Nephron (organoid): ENCODE measurements at regions not wholly inside any gene's neighbourhood (a gene's known extent, or its start where the extent isn't known, plus 50 kb on each side); places are given as distances from the start of the nearest gene placed in this dataset.

ENCODE experiments used
- H3K27ac Mint-ChIP-seq, 3 experiments: 2 replicates each; pipeline ENCODE4 v1.8.0; 2020; ENCODE audit warnings: mixed read lengths in 3 of 3, mild to moderate bottlenecking in 2 of 3, moderate library complexity in 1 of 3
- H3K27me3 Mint-ChIP-seq: 2 replicates; pipeline ENCODE4 v1.8.0; 2021; ENCODE audit warnings: low read depth, mild to moderate bottlenecking, moderate library complexity, mixed read lengths
- H3K36me3 Mint-ChIP-seq: 2 replicates; pipeline ENCODE4 v1.8.0; 2020; ENCODE audit warnings: low read depth, mixed read lengths
- H3K4me1 Mint-ChIP-seq: 2 replicates; pipeline ENCODE4 v1.8.0; 2020; ENCODE audit warnings: mixed read lengths
- H3K4me3 Mint-ChIP-seq, 3 experiments: 2 replicates each; pipeline ENCODE4 v1.8.0; 2020; ENCODE audit warnings: mild to moderate bottlenecking in 3 of 3, mixed read lengths in 3 of 3, moderate library complexity in 2 of 3
- H3K9me3 Mint-ChIP-seq: 2 replicates; pipeline ENCODE4 v1.8.0; 2020; ENCODE audit warnings: mixed read lengths
- TF ChIP-seq, protein P1 (sequence below), 3 experiments: fragments of 200-600 bp; sonication (generic); IDR thresholded peaks; one replicate each; pipeline ENCODE4 v1.5.0; 2021; ENCODE audit warnings: antibody characterized with exemption in 3 of 3; ENCODE audit not compliant: unreplicated experiment in 3 of 3

DNA sequence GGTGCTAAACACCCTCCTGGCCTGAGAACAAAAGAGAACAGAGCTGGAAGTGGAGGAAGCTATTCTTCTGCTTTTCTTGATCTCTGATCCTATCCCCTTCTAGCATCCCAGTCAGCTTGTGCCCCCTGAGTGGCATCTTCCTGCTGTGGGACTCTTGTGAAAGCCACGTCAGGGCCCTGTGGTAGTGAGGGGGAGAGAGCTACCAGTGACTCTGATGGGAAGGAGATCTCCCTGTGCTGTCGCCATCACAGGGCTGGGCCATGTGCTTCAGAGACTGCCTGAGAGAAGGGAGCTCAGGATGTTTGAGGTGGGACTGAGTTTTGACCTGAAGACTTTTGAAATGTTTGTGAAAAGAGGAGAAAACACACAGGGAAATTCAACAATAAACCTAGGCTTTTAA, 107.6 kb upstream of the FUT8 start:
- no peak overlapping the region for H3K27ac Mint-ChIP-seq
- peaks cover 7% of the 10 kb centered on the region for H3K4me1 Mint-ChIP-seq
- H3K27me3 Mint-ChIP-seq = peaks cover 14% of the 10 kb centered on the region
- TF ChIP-seq, protein P1, sequence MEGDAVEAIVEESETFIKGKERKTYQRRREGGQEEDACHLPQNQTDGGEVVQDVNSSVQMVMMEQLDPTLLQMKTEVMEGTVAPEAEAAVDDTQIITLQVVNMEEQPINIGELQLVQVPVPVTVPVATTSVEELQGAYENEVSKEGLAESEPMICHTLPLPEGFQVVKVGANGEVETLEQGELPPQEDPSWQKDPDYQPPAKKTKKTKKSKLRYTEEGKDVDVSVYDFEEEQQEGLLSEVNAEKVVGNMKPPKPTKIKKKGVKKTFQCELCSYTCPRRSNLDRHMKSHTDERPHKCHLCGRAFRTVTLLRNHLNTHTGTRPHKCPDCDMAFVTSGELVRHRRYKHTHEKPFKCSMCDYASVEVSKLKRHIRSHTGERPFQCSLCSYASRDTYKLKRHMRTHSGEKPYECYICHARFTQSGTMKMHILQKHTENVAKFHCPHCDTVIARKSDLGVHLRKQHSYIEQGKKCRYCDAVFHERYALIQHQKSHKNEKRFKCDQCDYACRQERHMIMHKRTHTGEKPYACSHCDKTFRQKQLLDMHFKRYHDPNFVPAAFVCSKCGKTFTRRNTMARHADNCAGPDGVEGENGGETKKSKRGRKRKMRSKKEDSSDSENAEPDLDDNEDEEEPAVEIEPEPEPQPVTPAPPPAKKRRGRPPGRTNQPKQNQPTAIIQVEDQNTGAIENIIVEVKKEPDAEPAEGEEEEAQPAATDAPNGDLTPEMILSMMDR (IDR thresholded peaks at IDR 0.05; ENCODE audit: unreplicated experiment in 3 of 3) = no peak
- no peak overlapping the region for H3K4me3 Mint-ChIP-seq
- no peaks in the 10 kb centered on the region for H3K9me3 Mint-ChIP-seq
- H3K36me3 Mint-ChIP-seq = no peaks in the 10 kb centered on the region

DNA sequence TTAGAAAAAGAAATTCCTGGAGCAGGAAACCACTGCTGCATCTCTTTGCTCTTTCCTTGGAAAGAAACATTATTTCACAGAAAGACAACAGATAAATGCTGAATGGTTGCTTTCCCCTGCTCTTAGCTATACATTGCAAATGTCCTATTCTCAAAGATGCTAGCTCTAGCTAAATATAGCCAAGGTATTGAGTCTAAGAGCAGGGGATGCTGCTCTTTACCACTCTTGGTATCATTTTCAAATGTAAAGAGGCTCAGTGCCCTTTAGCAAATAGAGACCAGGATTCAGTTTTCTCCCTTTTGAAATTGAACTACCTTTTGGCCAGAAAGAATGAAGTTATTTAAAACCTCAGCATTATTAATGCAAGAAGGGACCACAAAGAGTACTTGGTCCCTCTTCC, 104.0 kb upstream of the FUT8 start:
- Mint-ChIP-seq H3K9me3 (no peaks in the 10 kb centered on the region), H3K36me3 (no peaks in the 10 kb centered on the region), H3K27ac (no peak overlapping the region), H3K4me1 (no peaks in the 10 kb centered on the region), H3K27me3 (peaks cover 11% of the 10 kb centered on the region), H3K4me3 (no peak overlapping the region)
- TF ChIP-seq, protein P1 (IDR thresholded peaks at IDR 0.05; ENCODE audit: unreplicated experiment in 3 of 3) = no peak

DNA sequence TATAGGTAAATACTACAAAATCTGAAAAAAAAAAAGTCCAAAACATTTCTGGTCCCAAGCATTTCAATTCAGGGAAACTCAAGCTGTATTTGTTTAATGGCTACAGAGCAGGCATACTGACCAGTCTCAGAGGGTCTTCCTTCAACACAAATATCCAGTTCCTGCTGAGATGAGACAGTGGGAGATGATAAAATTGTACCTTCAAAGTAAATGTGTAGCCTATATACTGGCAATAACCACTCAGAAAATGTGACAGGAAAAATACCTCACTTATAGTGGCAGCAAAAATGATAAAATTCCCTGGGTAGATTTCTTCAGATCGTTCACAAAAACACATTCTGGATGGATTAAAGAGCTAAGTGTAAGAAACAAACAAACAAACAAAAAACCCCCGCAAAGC, 102.0 kb upstream of the FUT8 start:
- no peaks in the 10 kb centered on the region for H3K4me1 Mint-ChIP-seq

DNA sequence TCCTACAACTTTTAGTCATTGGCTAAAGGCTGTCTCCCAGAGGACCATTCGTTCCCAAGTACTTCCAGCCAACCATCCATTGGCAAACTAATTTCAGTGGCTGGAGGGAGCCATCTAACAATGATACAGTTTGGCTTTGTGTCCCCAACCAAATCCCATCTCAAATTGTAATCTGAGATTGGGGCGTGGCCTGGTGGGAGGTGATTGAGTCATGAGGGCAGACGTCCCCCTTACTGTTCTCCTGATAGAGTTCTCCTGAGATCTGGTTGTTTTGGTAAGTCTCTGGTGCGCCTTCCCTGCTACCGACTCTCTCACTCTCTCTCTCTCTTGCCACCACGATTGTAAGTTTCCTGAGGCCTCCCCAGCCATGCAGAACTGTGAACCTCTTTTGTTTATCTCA, 99.7 kb upstream of the FUT8 start:
- peaks cover 4% of the 10 kb centered on the region for H3K27me3 Mint-ChIP-seq
- no peaks in the 10 kb centered on the region for H3K9me3 Mint-ChIP-seq
- TF ChIP-seq, protein P1 (IDR thresholded peaks at IDR 0.05; ENCODE audit: unreplicated experiment in 3 of 3) = no peak
- no peak overlapping the region for H3K27ac Mint-ChIP-seq
- H3K4me3 Mint-ChIP-seq = no peak overlapping the region
- no peaks in the 10 kb centered on the region for H3K36me3 Mint-ChIP-seq
- no peaks in the 10 kb centered on the region for H3K4me1 Mint-ChIP-seq

More for the DNA sequence above, 102.0 kb upstream of the FUT8 start:
- H3K9me3 Mint-ChIP-seq = no peaks in the 10 kb centered on the region
- H3K36me3 Mint-ChIP-seq = no peaks in the 10 kb centered on the region
- TF ChIP-seq, protein P1 (IDR thresholded peaks at IDR 0.05; ENCODE audit: unreplicated experiment in 3 of 3) = no peak
- no peak overlapping the region for H3K27ac Mint-ChIP-seq
- no peak overlapping the region for H3K4me3 Mint-ChIP-seq
- peaks cover 4% of the 10 kb centered on the region for H3K27me3 Mint-ChIP-seq

DNA sequence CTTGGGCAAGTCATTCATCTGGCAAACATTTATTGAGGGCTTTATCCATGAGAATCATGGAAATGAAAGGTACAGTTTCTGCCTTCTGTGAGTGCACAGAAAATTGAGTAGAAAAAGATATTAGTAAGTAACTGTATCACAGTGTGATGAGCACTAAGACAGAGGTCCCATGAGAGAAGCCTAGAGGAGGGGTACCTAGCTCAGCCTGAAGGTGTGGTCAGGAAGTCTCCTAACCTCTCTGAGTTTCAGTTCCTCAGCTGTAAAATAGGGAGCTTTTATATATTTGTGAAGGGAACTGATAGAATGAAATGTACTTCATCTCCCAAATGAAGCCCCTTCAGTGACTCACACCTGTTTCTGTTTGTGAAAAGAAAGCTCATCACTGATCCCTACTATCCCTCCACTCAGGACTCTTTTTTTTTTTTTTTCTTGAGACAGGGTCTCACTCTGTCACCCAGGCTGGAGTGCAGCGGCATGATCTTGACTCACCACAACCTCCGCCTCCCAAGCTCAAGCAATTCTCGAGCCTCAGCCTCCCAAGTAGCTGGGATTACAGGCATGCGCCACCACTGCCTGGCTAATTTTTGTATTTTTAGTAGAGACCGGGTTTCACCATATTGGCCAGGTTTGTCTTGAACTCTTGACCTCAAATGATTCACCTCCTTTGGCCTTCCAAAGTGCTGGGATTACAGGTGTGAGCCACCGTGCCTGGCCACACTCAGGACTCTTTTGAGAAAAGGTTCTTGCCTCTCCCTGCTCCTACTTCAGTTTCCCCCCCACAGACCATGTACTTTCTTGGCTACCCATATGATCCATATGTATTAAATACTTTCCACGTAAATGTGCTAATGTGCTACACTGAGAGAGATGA, 93.7 kb upstream of the FUT8 start:
- Mint-ChIP-seq H3K4me3 (no peak overlapping the region), H3K27ac (no peak overlapping the region), H3K36me3 (no peaks in the 10 kb centered on the region), H3K9me3 (no peaks in the 10 kb centered on the region), H3K4me1 (no peaks in the 10 kb centered on the region), H3K27me3 (peaks cover 4% of the 10 kb centered on the region)
- TF ChIP-seq, protein P1 (IDR thresholded peaks at IDR 0.05; ENCODE audit: unreplicated experiment in 3 of 3) = no peak
